AG04450 (cell line): ENCODE measurements at regions not wholly inside any gene's neighbourhood (a gene's known extent, or its start where the extent isn't known, plus 50 kb on each side); places are given as distances from the start of the nearest gene placed in this dataset.

Experiments
- CTCF ChIA-PET: fragments of 300-600, 350-600 bp; formaldehyde crosslinking; extraction: SDS; loops from one replicate; lab custom pipeline; 2022; ENCODE audit warnings: antibody characterized with exemption, inconsistent platforms; lab: Charles Lee
- POLR2A ChIA-PET: fragments of 350-600 bp; formaldehyde crosslinking; extraction: SDS; loops from one replicate; lab custom pipeline; 2021; ENCODE audit warnings: antibody characterized with exemption, inconsistent platforms; lab: Yijun Ruan, JAX
- DNase-seq: peaks from one replicate; pipeline ENCODE4 v3.0.0-alpha.2; 2011; ENCODE audit warnings: low read depth, low spot score
- H3K27ac ChIP-seq: one replicate; pipeline ENCODE4 v1.5.1; 2012; ENCODE audit warnings: low read depth, low read length, control low read depth
- H3K27me3 ChIP-seq: one replicate; pipeline ENCODE4 v1.6.0; 2012; ENCODE audit warnings: low read length; ENCODE audit not compliant: control insufficient read depth, insufficient read depth
- H3K4me3 ChIP-seq: 2 replicates; pipeline ENCODE4 v1.5.1; 2011; ENCODE audit warnings: mild to moderate bottlenecking, low read depth, low read length, control low read depth
- H3K9me3 ChIP-seq: 2 replicates; pipeline ENCODE4 v1.5.1; 2012; ENCODE audit warnings: low read length; ENCODE audit not compliant: control insufficient read depth, insufficient read depth
- CTCF ChIP-seq: IDR thresholded peaks from 2 replicates; pipeline ENCODE4 v1.5.1; 2011; ENCODE audit warnings: low read depth, low read length, control low read depth, inconsistent platforms

- ChIA-PET POLR2A (no interaction called here), CTCF (interaction anchor here (0.8 kb wide), 1 partner anchor 163 kb away, joined by 3 read pairs; no protein-coding TSS in a partner anchor)
- Histone ChIP-seq H3K27me3 (no peaks in the 10 kb centered on the region), H3K9me3 (no peaks in the 10 kb centered on the region), H3K4me3 (no peak overlapping the region), H3K27ac (no peak overlapping the region)
- DNase-seq = no peak
- no peak for TF ChIP-seq CTCF
Measured at GRCh38 chr4:22573198-22573597, 57.3 kb upstream of the ADGRA3 start.

GRCh38 chr4:22573641-22574040 is 57.8 kb upstream of the ADGRA3 start:
- Histone ChIP-seq H3K27ac (no peak overlapping the region), H3K27me3 (no peaks in the 10 kb centered on the region), H3K4me3 (no peak overlapping the region), H3K9me3 (no peaks in the 10 kb centered on the region)
- CTCF ChIA-PET = no interaction called here
- TF ChIP-seq CTCF = no peak
- no peak for DNase-seq
- POLR2A ChIA-PET = no interaction called here

GRCh38 chr4:22574424-22574823 is 58.6 kb upstream of the ADGRA3 start:
- Histone ChIP-seq H3K4me3 (no peak overlapping the region), H3K27ac (no peak overlapping the region), H3K9me3 (no peaks in the 10 kb centered on the region), H3K27me3 (no peaks in the 10 kb centered on the region)
- no peak for DNase-seq
- ChIA-PET CTCF (no interaction called here), POLR2A (interaction anchor here (0.5 kb wide), 1 partner anchor 90 kb away, joined by 8 read pairs; no protein-coding TSS in a partner anchor)
- TF ChIP-seq CTCF = no peak

GRCh38 chr4:22574880-22575279 is 59.0 kb upstream of the ADGRA3 start:
- no peak overlapping the region for H3K4me3 ChIP-seq
- CTCF ChIA-PET = no interaction called here
- DNase-seq = no peak

GRCh38 chr4:22587253-22587652 is 71.4 kb upstream of the ADGRA3 start:
- DNase-seq = no peak
- POLR2A ChIA-PET = no interaction called here
- no peak for TF ChIP-seq CTCF
- CTCF ChIA-PET = no interaction called here
- H3K27ac ChIP-seq = no peak overlapping the region
- H3K27me3 ChIP-seq = no peaks in the 10 kb centered on the region
- H3K4me3 ChIP-seq = no peak overlapping the region
- H3K9me3 ChIP-seq = no peaks in the 10 kb centered on the region

More at GRCh38 chr4:22574880-22575279, 59.0 kb upstream of the ADGRA3 start:
- H3K27me3 ChIP-seq = no peaks in the 10 kb centered on the region
- no peaks in the 10 kb centered on the region for H3K9me3 ChIP-seq
- POLR2A ChIA-PET = no interaction called here
- no peak for TF ChIP-seq CTCF
- no peak overlapping the region for H3K27ac ChIP-seq
